ENCODE measurements at regions not wholly inside any gene's neighbourhood (a gene's known extent, or its start where the extent isn't known, plus 50 kb on each side); places are given as distances from the start of the nearest gene placed in this dataset.

DNA sequence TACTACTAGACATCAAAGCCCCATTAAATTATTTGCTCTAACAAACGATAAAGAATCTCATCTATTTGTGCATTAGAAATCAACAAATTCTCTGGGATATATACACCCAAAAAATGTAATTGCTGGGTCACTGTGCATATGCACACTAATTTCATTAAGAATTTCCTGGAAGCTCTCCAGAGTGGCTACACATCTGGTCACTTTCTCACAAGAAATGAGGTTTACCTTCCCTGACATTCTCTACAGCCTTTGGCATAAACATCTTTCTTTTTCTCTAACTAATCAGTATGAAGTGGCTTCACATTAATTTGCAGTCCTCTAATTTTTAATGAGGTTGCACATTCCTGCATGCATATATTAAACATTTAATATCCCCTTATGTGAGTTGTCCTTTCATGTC, 150.8 kb upstream of the ANO5 start:
- TF ChIP-seq, protein P1, sequence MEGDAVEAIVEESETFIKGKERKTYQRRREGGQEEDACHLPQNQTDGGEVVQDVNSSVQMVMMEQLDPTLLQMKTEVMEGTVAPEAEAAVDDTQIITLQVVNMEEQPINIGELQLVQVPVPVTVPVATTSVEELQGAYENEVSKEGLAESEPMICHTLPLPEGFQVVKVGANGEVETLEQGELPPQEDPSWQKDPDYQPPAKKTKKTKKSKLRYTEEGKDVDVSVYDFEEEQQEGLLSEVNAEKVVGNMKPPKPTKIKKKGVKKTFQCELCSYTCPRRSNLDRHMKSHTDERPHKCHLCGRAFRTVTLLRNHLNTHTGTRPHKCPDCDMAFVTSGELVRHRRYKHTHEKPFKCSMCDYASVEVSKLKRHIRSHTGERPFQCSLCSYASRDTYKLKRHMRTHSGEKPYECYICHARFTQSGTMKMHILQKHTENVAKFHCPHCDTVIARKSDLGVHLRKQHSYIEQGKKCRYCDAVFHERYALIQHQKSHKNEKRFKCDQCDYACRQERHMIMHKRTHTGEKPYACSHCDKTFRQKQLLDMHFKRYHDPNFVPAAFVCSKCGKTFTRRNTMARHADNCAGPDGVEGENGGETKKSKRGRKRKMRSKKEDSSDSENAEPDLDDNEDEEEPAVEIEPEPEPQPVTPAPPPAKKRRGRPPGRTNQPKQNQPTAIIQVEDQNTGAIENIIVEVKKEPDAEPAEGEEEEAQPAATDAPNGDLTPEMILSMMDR (IDR thresholded peaks at IDR 0.05; ENCODE audit: low read depth, low read length, poor library complexity, severe bottlenecking): no peak
- no peak for TF ChIP-seq EZH2phosphoT487 (IDR thresholded peaks at IDR 0.05; ENCODE audit: borderline replicate concordance, low read length)
